PC-9 (cell line): ENCODE measurements at regions not wholly inside any gene's neighbourhood (a gene's known extent, or its start where the extent isn't known, plus 50 kb on each side); places are given as distances from the start of the nearest gene placed in this dataset.

ENCODE experiments used
- BruUV-seq: library from RNA; stranded (reverse); fragments of 400-500 nt; replicated peaks from 2 replicates; lab custom pipeline; 2021; lab: Mats Ljungman, UMichigan
- CTCF ChIA-PET: fragments of 300-600 bp; sonication (Branson Sonifier 250); formaldehyde crosslinking; loops from one replicate; lab custom pipeline; 2022; ENCODE audit warnings: antibody characterized with exemption; lab: Charles Lee
- POLR2A ChIA-PET: fragments of 300-600 bp; sonication (Branson Sonifier 250); formaldehyde crosslinking; loops from one replicate; lab custom pipeline; 2022; ENCODE audit warnings: antibody characterized with exemption; ENCODE audit not compliant: unreplicated experiment; lab: Charles Lee
- DNase-seq, 2 experiments: peaks; one replicate each; pipeline versions ENCODE4 v3.0.0 to v3.0.0-alpha.2; 2015 to 2022; ENCODE audit warnings: mixed read lengths in 1 of 2
- H2AFZ ChIP-seq: fragments of 200-600 bp; sonication (generic); 2 replicates; pipeline ENCODE4 v1.8.1; 2017; ENCODE audit warnings: antibody characterized with exemption
- H3F3A ChIP-seq: fragments of 200-600 bp; sonication (generic); 2 replicates; pipeline ENCODE4 v1.8.1; 2017; ENCODE audit warnings: antibody characterized with exemption, mild to moderate bottlenecking, low read depth; ENCODE audit not compliant: insufficient read depth
- H3K27ac ChIP-seq: fragments of 200-600 bp; sonication (generic); 2 replicates; pipeline ENCODE4 v1.6.1; 2016; ENCODE audit warnings: mixed run types
- H3K27me3 ChIP-seq: fragments of 200-600 bp; sonication (generic); 2 replicates; pipeline ENCODE4 v1.6.1; 2016; ENCODE audit warnings: low read depth, mixed run types; ENCODE audit not compliant: insufficient read depth
- H3K36me3 ChIP-seq: fragments of 200-600 bp; sonication (generic); 2 replicates; pipeline ENCODE4 v1.6.1; 2016; ENCODE audit warnings: low read depth, mixed run types
- H3K4me1 ChIP-seq: fragments of 200-600 bp; sonication (generic); replicated peaks from 2 replicates; pipeline ENCODE4 v1.6.1; 2016; ENCODE audit warnings: mixed run types; ENCODE audit not compliant: insufficient read depth
- H3K4me2 ChIP-seq: fragments of 200-600 bp; sonication (generic); 2 replicates; pipeline ENCODE4 v1.6.1; 2017; ENCODE audit warnings: mixed run types
- H3K4me3 ChIP-seq: fragments of 200-600 bp; sonication (generic); 2 replicates; pipeline ENCODE4 v1.6.1; 2016; ENCODE audit warnings: mixed run types
- H3K79me2 ChIP-seq: fragments of 200-600 bp; sonication (generic); 2 replicates; pipeline ENCODE4 v1.6.1; 2017; ENCODE audit warnings: low read depth, mixed run types
- H3K9me2 ChIP-seq: fragments of 200-600 bp; sonication (generic); 2 replicates; pipeline ENCODE4 v1.8.1; 2017; ENCODE audit warnings: mild to moderate bottlenecking; ENCODE audit not compliant: insufficient read depth
- H3K9me3 ChIP-seq: fragments of 200-600 bp; sonication (generic); 2 replicates; pipeline ENCODE4 v1.8.1; 2016; ENCODE audit warnings: low read depth; ENCODE audit not compliant: insufficient read depth
- H4K20me1 ChIP-seq: fragments of 200-600 bp; sonication (generic); 2 replicates; pipeline ENCODE4 v1.8.1; 2017; ENCODE audit not compliant: insufficient read depth
- CTCF ChIP-seq: fragments of 200-600 bp; sonication (generic); conservative IDR thresholded peaks from 2 replicates; pipeline ENCODE4 v1.6.1; 2017; ENCODE audit warnings: mixed run types, antibody characterized with exemption, mild to moderate bottlenecking, moderate library complexity
- EZH2 ChIP-seq: fragments of 200-600 bp; sonication (generic); IDR thresholded peaks from 2 replicates; pipeline ENCODE4 v1.8.0; 2017; ENCODE audit warnings: antibody characterized with exemption, low read depth
- intact Hi-C: fragments of 100-400 bp; cut with micrococcal nuclease; formaldehyde crosslinking; loops from one replicate; pipeline ENCODE4 v1.10.0; 2022; ENCODE audit not compliant: unreplicated experiment

DNA sequence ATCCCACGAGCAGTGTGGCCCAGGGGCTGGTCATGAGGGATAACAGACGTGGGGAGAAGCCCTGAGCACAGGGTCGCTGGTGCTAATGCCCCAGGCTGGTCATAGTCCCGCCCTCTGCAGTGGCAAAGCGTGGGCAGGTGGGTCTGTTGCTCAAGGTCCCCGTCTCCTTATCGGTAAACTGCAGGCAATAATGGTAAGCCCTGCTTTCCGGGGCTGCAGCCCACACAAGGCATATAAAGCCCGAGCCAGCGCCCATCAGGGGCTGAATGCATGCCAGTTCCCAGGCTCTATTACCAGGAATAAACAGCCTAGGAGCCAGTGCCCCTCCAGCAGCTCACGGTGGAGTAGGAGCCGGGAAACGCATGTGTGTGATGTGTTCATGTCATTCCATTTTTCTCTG, 261.0 kb downstream of the BRD1 start:
- Histone ChIP-seq H3K79me2 (no peaks in the 10 kb centered on the region), H3K4me3 (no peak overlapping the region), H3F3A (no peaks in the 10 kb centered on the region), H3K4me2 (no peak overlapping the region), H4K20me1 (peaks cover 8% of the 10 kb centered on the region), H3K27ac (no peak overlapping the region), H3K9me2 (no peaks in the 10 kb centered on the region), H3K27me3 (peaks cover 100% of the 10 kb centered on the region), H3K4me1 (no peaks in the 10 kb centered on the region), H3K9me3 (no peaks in the 10 kb centered on the region), H2AFZ (no peak overlapping the region), H3K36me3 (no peaks in the 10 kb centered on the region)
- intact Hi-C loops: no loop called here
- ChIA-PET POLR2A (no interaction called here), CTCF (no interaction called here)
- DNase-seq: no peak
- TF ChIP-seq EZH2 (no peak), CTCF (no peak)
- BruUV-seq: no TSS peak

DNA sequence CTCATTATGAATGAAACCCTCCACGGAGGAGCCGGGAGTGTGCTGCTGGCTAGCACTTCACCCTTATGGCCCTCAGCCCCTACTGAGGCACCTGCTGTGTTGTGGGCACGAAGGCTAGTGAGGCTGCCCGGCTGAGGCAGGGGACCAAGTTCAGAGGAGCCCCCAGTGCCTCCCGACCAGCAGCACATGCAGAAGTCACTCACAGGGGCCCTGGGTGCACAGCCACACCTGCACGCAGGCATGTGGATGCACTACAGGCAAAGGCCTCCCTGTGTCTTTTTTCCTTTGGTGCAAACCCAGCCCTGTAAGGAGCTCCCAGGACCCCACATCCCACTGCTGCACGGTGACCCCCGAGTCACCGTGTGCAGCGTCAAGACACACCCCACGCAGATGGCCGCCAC, 261.5 kb downstream of the BRD1 start:
- no peak overlapping the region for H2AFZ ChIP-seq
- H3K9me2 ChIP-seq: no peaks in the 10 kb centered on the region
- no peaks in the 10 kb centered on the region for H3K9me3 ChIP-seq
- H3K4me1 ChIP-seq: no peaks in the 10 kb centered on the region
- no peak overlapping the region for H3K4me2 ChIP-seq
- intact Hi-C loops: no loop called here
- CTCF ChIA-PET: no interaction called here
- POLR2A ChIA-PET: no interaction called here
- no peaks in the 10 kb centered on the region for H3K36me3 ChIP-seq
- H3K4me3 ChIP-seq: no peak overlapping the region
- no peaks in the 10 kb centered on the region for H3K79me2 ChIP-seq
- peaks cover 5% of the 10 kb centered on the region for H4K20me1 ChIP-seq
- DNase-seq: no peak
- peaks cover 100% of the 10 kb centered on the region for H3K27me3 ChIP-seq
- TF ChIP-seq CTCF: no peak
- no peak for TF ChIP-seq EZH2
- H3K27ac ChIP-seq: no peak overlapping the region
- H3F3A ChIP-seq: no peaks in the 10 kb centered on the region
- no TSS peak for BruUV-seq

GRCh38 chr22:49565516-49565855, 262.2 kb downstream of the BRD1 start:
- no peaks in the 10 kb centered on the region for H3K4me1 ChIP-seq

More at GRCh38 chr22:49565516-49565855, 262.2 kb downstream of the BRD1 start:
- Histone ChIP-seq H3K4me3 (no peak overlapping the region), H4K20me1 (peaks cover under 1% of the 10 kb centered on the region), H3K9me3 (no peaks in the 10 kb centered on the region; the same call in 1 of the 2 replicates), H3K9me2 (no peaks in the 10 kb centered on the region), H3K36me3 (no peaks in the 10 kb centered on the region), H3K27me3 (peaks cover 100% of the 10 kb centered on the region), H2AFZ (no peak overlapping the region), H3K79me2 (no peaks in the 10 kb centered on the region), H3K4me2 (no peak overlapping the region), H3K27ac (no peak overlapping the region), H3F3A (no peaks in the 10 kb centered on the region)
- intact Hi-C loops: no loop called here
- POLR2A ChIA-PET: no interaction called here
- CTCF ChIA-PET: no interaction called here
- TF ChIP-seq CTCF (no peak), EZH2 (no peak)
- DNase-seq: no peak
- no TSS peak for BruUV-seq
